ENCODE measurements at regions not wholly inside any gene's neighbourhood (a gene's known extent, or its start where the extent isn't known, plus 50 kb on each side); places are given as distances from the start of the nearest gene placed in this dataset.

- Histone ChIP-seq H3K9ac (ENCODE audit: low read depth, low read length) (no peak overlapping the region), H3K36me3 (ENCODE audit: control insufficient read depth, insufficient read depth, low read length) (no peaks in the 10 kb centered on the region), H3K4me3 (ENCODE audit: low read depth, low read length) (no peak overlapping the region), H3K9me3 (ENCODE audit: control insufficient read depth, insufficient read depth, low read length) (no peaks in the 10 kb centered on the region), H3K4me1 (ENCODE audit: control insufficient read depth, insufficient read depth, low read length) (peaks cover 19% of the 10 kb centered on the region), H3K27ac (ENCODE audit: low read depth, low read length) (no peak overlapping the region), H3K27me3 (ENCODE audit: control insufficient read depth, insufficient read depth, low read length) (no peaks in the 10 kb centered on the region)
These were observed 150.9 kb upstream of the MEOX2 start for GRCh38 chr7:15837306-15837950.

- Histone ChIP-seq H3K4me1 (ENCODE audit: control insufficient read depth, insufficient read depth, low read length) (peaks cover 22% of the 10 kb centered on the region), H3K4me3 (ENCODE audit: low read depth, low read length) (no peak overlapping the region), H3K27me3 (ENCODE audit: control insufficient read depth, insufficient read depth, low read length) (no peaks in the 10 kb centered on the region), H3K36me3 (ENCODE audit: control insufficient read depth, insufficient read depth, low read length) (no peaks in the 10 kb centered on the region), H3K9me3 (ENCODE audit: control insufficient read depth, insufficient read depth, low read length) (no peaks in the 10 kb centered on the region), H3K9ac (ENCODE audit: low read depth, low read length) (no peak overlapping the region), H3K27ac (ENCODE audit: low read depth, low read length) (no peak overlapping the region)
These were observed 150.2 kb upstream of the MEOX2 start for GRCh38 chr7:15836651-15837050.

- no peak overlapping the region for H3K27ac ChIP-seq (ENCODE audit: low read depth, low read length)
- H3K4me3 ChIP-seq (ENCODE audit: low read depth, low read length): no peak overlapping the region
- H3K36me3 ChIP-seq (ENCODE audit: control insufficient read depth, insufficient read depth, low read length): no peaks in the 10 kb centered on the region
- H3K27me3 ChIP-seq (ENCODE audit: control insufficient read depth, insufficient read depth, low read length): no peaks in the 10 kb centered on the region
- H3K9me3 ChIP-seq (ENCODE audit: control insufficient read depth, insufficient read depth, low read length): no peaks in the 10 kb centered on the region
- H3K4me1 ChIP-seq (ENCODE audit: control insufficient read depth, insufficient read depth, low read length): peaks cover 27% of the 10 kb centered on the region
- no peak overlapping the region for H3K9ac ChIP-seq (ENCODE audit: low read depth, low read length)
These were observed 149.6 kb upstream of the MEOX2 start for GRCh38 chr7:15836041-15836440.

- no peaks in the 10 kb centered on the region for H3K27me3 ChIP-seq (ENCODE audit: control insufficient read depth, insufficient read depth, low read length)
- H3K4me3 ChIP-seq (ENCODE audit: low read depth, low read length): no peak overlapping the region
- no peaks in the 10 kb centered on the region for H3K36me3 ChIP-seq (ENCODE audit: control insufficient read depth, insufficient read depth, low read length)
- H3K9me3 ChIP-seq (ENCODE audit: control insufficient read depth, insufficient read depth, low read length): no peaks in the 10 kb centered on the region
- no peak overlapping the region for H3K27ac ChIP-seq (ENCODE audit: low read depth, low read length)
- peaks cover 19% of the 10 kb centered on the region for H3K4me1 ChIP-seq (ENCODE audit: control insufficient read depth, insufficient read depth, low read length)
- no peak overlapping the region for H3K9ac ChIP-seq (ENCODE audit: low read depth, low read length)
These were observed 148.0 kb upstream of the MEOX2 start for GRCh38 chr7:15834446-15834845.

GRCh38 chr7:15832996-15833395, 146.5 kb upstream of the MEOX2 start:
- Histone ChIP-seq H3K9me3 (ENCODE audit: control insufficient read depth, insufficient read depth, low read length) (no peaks in the 10 kb centered on the region), H3K4me3 (ENCODE audit: low read depth, low read length) (no peak overlapping the region), H3K36me3 (ENCODE audit: control insufficient read depth, insufficient read depth, low read length) (no peaks in the 10 kb centered on the region), H3K27ac (ENCODE audit: low read depth, low read length) (no peak overlapping the region), H3K9ac (ENCODE audit: low read depth, low read length) (no peak overlapping the region), H3K4me1 (ENCODE audit: control insufficient read depth, insufficient read depth, low read length) (peaks cover 18% of the 10 kb centered on the region), H3K27me3 (ENCODE audit: control insufficient read depth, insufficient read depth, low read length) (no peaks in the 10 kb centered on the region)

- Histone ChIP-seq H3K27me3 (ENCODE audit: control insufficient read depth, insufficient read depth, low read length) (no peaks in the 10 kb centered on the region), H3K9me3 (ENCODE audit: control insufficient read depth, insufficient read depth, low read length) (no peaks in the 10 kb centered on the region), H3K27ac (ENCODE audit: low read depth, low read length) (no peak overlapping the region), H3K4me3 (ENCODE audit: low read depth, low read length) (no peak overlapping the region), H3K4me1 (ENCODE audit: control insufficient read depth, insufficient read depth, low read length) (peaks cover 18% of the 10 kb centered on the region), H3K9ac (ENCODE audit: low read depth, low read length) (no peak overlapping the region), H3K36me3 (ENCODE audit: control insufficient read depth, insufficient read depth, low read length) (no peaks in the 10 kb centered on the region)
These were observed 145.1 kb upstream of the MEOX2 start for GRCh38 chr7:15831606-15832005.

GRCh38 chr7:15829691-15830090, 143.2 kb upstream of the MEOX2 start:
- H3K9me3 ChIP-seq (ENCODE audit: control insufficient read depth, insufficient read depth, low read length): no peaks in the 10 kb centered on the region
- H3K9ac ChIP-seq (ENCODE audit: low read depth, low read length): no peak overlapping the region
- peaks cover 18% of the 10 kb centered on the region for H3K4me1 ChIP-seq (ENCODE audit: control insufficient read depth, insufficient read depth, low read length)
- H3K27me3 ChIP-seq (ENCODE audit: control insufficient read depth, insufficient read depth, low read length): no peaks in the 10 kb centered on the region
- no peak overlapping the region for H3K27ac ChIP-seq (ENCODE audit: low read depth, low read length)
- no peak overlapping the region for H3K4me3 ChIP-seq (ENCODE audit: low read depth, low read length)
- H3K36me3 ChIP-seq (ENCODE audit: control insufficient read depth, insufficient read depth, low read length): no peaks in the 10 kb centered on the region

GRCh38 chr7:15828881-15829280, 142.4 kb upstream of the MEOX2 start:
- Histone ChIP-seq H3K4me3 (ENCODE audit: low read depth, low read length) (no peak overlapping the region), H3K9me3 (ENCODE audit: control insufficient read depth, insufficient read depth, low read length) (no peaks in the 10 kb centered on the region), H3K27me3 (ENCODE audit: control insufficient read depth, insufficient read depth, low read length) (no peaks in the 10 kb centered on the region), H3K27ac (ENCODE audit: low read depth, low read length) (no peak overlapping the region), H3K4me1 (ENCODE audit: control insufficient read depth, insufficient read depth, low read length) (peaks cover 18% of the 10 kb centered on the region), H3K36me3 (ENCODE audit: control insufficient read depth, insufficient read depth, low read length) (no peaks in the 10 kb centered on the region), H3K9ac (ENCODE audit: low read depth, low read length) (no peak overlapping the region)

GRCh38 chr7:15821484-15822427, 135.3 kb upstream of the MEOX2 start:
- Histone ChIP-seq H3K9me3 (ENCODE audit: control insufficient read depth, insufficient read depth, low read length) (no peaks in the 10 kb centered on the region), H3K27ac (ENCODE audit: low read depth, low read length) (no peak overlapping the region), H3K36me3 (ENCODE audit: control insufficient read depth, insufficient read depth, low read length) (no peaks in the 10 kb centered on the region), H3K9ac (ENCODE audit: low read depth, low read length) (no peak overlapping the region), H3K27me3 (ENCODE audit: control insufficient read depth, insufficient read depth, low read length) (no peaks in the 10 kb centered on the region), H3K4me1 (ENCODE audit: control insufficient read depth, insufficient read depth, low read length) (no peaks in the 10 kb centered on the region), H3K4me3 (ENCODE audit: low read depth, low read length) (no peak overlapping the region)

GRCh38 chr7:15820319-15820718, 133.8 kb upstream of the MEOX2 start:
- no peaks in the 10 kb centered on the region for H3K27me3 ChIP-seq (ENCODE audit: control insufficient read depth, insufficient read depth, low read length)
- no peak overlapping the region for H3K27ac ChIP-seq (ENCODE audit: low read depth, low read length)
- H3K9me3 ChIP-seq (ENCODE audit: control insufficient read depth, insufficient read depth, low read length): no peaks in the 10 kb centered on the region
- no peak overlapping the region for H3K9ac ChIP-seq (ENCODE audit: low read depth, low read length)
- no peaks in the 10 kb centered on the region for H3K4me1 ChIP-seq (ENCODE audit: control insufficient read depth, insufficient read depth, low read length)
- H3K4me3 ChIP-seq (ENCODE audit: low read depth, low read length): no peak overlapping the region
- no peaks in the 10 kb centered on the region for H3K36me3 ChIP-seq (ENCODE audit: control insufficient read depth, insufficient read depth, low read length)

GRCh38 chr7:15816835-15817426, 130.4 kb upstream of the MEOX2 start:
- Histone ChIP-seq H3K9ac (ENCODE audit: low read depth, low read length) (no peak overlapping the region), H3K27me3 (ENCODE audit: control insufficient read depth, insufficient read depth, low read length) (no peaks in the 10 kb centered on the region), H3K4me3 (ENCODE audit: low read depth, low read length) (no peak overlapping the region), H3K4me1 (ENCODE audit: control insufficient read depth, insufficient read depth, low read length) (no peaks in the 10 kb centered on the region), H3K27ac (ENCODE audit: low read depth, low read length) (no peak overlapping the region), H3K9me3 (ENCODE audit: control insufficient read depth, insufficient read depth, low read length) (no peaks in the 10 kb centered on the region), H3K36me3 (ENCODE audit: control insufficient read depth, insufficient read depth, low read length) (no peaks in the 10 kb centered on the region)
